GM23338 (cell line): ENCODE measurements at regions not wholly inside any gene's neighbourhood (a gene's known extent, or its start where the extent isn't known, plus 50 kb on each side); places are given as distances from the start of the nearest gene placed in this dataset.
A peak's percentile ranks its signal among the peaks of the same experiment; 100 is the strongest.

Experiments used
- ATAC-seq: fragments of 200-7000 bp; cut with Tn5 transposase; 3 replicates; pipeline ENCODE4 v1.9.1; 2020
- DNase-seq: peaks from one replicate; pipeline ENCODE4 v3.0.0-alpha.2; 2015; ENCODE audit warnings: low spot score
- H2AFZ ChIP-seq: fragments of 200-600 bp; sonication (generic); 2 replicates; pipeline ENCODE4 v1.8.0; 2016; ENCODE audit warnings: antibody characterized with exemption, mild to moderate bottlenecking, moderate library complexity
- H3F3A ChIP-seq: fragments of 200-600 bp; sonication (generic); replicated peaks from 2 replicates; pipeline ENCODE4 v1.8.0; 2017; ENCODE audit warnings: antibody characterized with exemption, mixed run types, low read depth
- H3K27ac ChIP-seq: fragments of 200-600 bp; sonication (generic); 2 replicates; pipeline ENCODE4 v1.6.1; 2016; ENCODE audit warnings: low read depth
- H3K27me3 ChIP-seq: fragments of 200-600 bp; sonication (generic); 2 replicates; pipeline ENCODE4 v1.8.0; 2016; ENCODE audit warnings: mild to moderate bottlenecking, mixed run types, moderate library complexity; ENCODE audit not compliant: insufficient read depth
- H3K36me3 ChIP-seq: fragments of 200-600 bp; sonication (generic); 2 replicates; pipeline ENCODE4 v1.8.0; 2016; ENCODE audit warnings: mild to moderate bottlenecking; ENCODE audit not compliant: insufficient read depth
- H3K4me1 ChIP-seq: fragments of 200-600 bp; sonication (generic); 2 replicates; pipeline ENCODE4 v1.8.0; 2016; ENCODE audit warnings: mild to moderate bottlenecking, moderate library complexity; ENCODE audit not compliant: insufficient read depth
- H3K4me2 ChIP-seq: fragments of 200-600 bp; sonication (generic); 2 replicates; pipeline ENCODE4 v1.7.1; 2017; ENCODE audit warnings: mixed run types
- H3K4me3 ChIP-seq: fragments of 200-600 bp; sonication (generic); 2 replicates; pipeline ENCODE4 v1.6.1; 2016; ENCODE audit warnings: mixed run types
- H3K79me2 ChIP-seq: fragments of 200-600 bp; sonication (generic); replicated peaks from 2 replicates; pipeline ENCODE4 v1.8.0; 2017; ENCODE audit warnings: mild to moderate bottlenecking; ENCODE audit not compliant: insufficient read depth
- H3K9me2 ChIP-seq: fragments of 200-600 bp; sonication (generic); 2 replicates; pipeline ENCODE4 v1.8.0; 2017; ENCODE audit not compliant: insufficient read depth
- H4K20me1 ChIP-seq: fragments of 200-600 bp; sonication (generic); replicated peaks from 2 replicates; pipeline ENCODE4 v1.8.0; 2017; ENCODE audit warnings: mild to moderate bottlenecking; ENCODE audit not compliant: insufficient read depth
- H3K27ac Mint-ChIP-seq: 2 replicates; pipeline ENCODE4 v1.8.0; 2020; ENCODE audit warnings: inconsistent platforms, mild to moderate bottlenecking, moderate library complexity, mixed read lengths
- H3K27me3 Mint-ChIP-seq: 3 replicates; pipeline ENCODE4 v1.8.0; 2022; ENCODE audit warnings: low read depth, mild to moderate bottlenecking, moderate library complexity, mixed read lengths, inconsistent platforms; ENCODE audit not compliant: insufficient read depth, poor library complexity
- H3K36me3 Mint-ChIP-seq: 3 replicates; pipeline ENCODE4 v1.8.0; 2021; ENCODE audit warnings: low read depth, mild to moderate bottlenecking, inconsistent platforms, moderate library complexity, mixed read lengths
- H3K4me1 Mint-ChIP-seq: 3 replicates; pipeline ENCODE4 v1.8.0; 2020; ENCODE audit warnings: mild to moderate bottlenecking, inconsistent platforms, mixed read lengths
- H3K4me3 Mint-ChIP-seq: 3 replicates; pipeline ENCODE4 v1.8.0; 2021; ENCODE audit warnings: moderate library complexity, mild to moderate bottlenecking, inconsistent platforms, mixed read lengths
- H3K9me3 Mint-ChIP-seq: 3 replicates; pipeline ENCODE4 v1.8.0; 2020; ENCODE audit warnings: moderate library complexity, mild to moderate bottlenecking, inconsistent platforms, mixed read lengths
- CREB1 ChIP-seq: fragments of 250-450 bp; sonication (Bioruptor Pico); IDR thresholded peaks from 2 replicates; pipeline ENCODE4 v1.5.0; 2020; ENCODE audit warnings: low read depth, mild to moderate bottlenecking, moderate library complexity
- CTCF ChIP-seq, 2 experiments: fragments of 200-600 bp in 1 of 2; sonication (generic) in 1 of 2; conservative IDR thresholded peaks; 2 replicates each; pipeline versions ENCODE4 v1.5.1 to v1.6.1; 2016 to 2017; ENCODE audit warnings: antibody characterized with exemption in 2 of 2, low read depth in 2 of 2, mild to moderate bottlenecking in 2 of 2, moderate library complexity in 1 of 2
- ETS1 ChIP-seq: IDR thresholded peaks from 2 replicates; pipeline ENCODE4 v1.6.1; 2016; ENCODE audit warnings: antibody characterized with exemption
- EZH2 ChIP-seq: fragments of 200-600 bp; sonication (generic); IDR thresholded peaks from one replicate; pipeline ENCODE4 v1.8.0; 2017; ENCODE audit warnings: antibody characterized with exemption, mild to moderate bottlenecking, low read depth; ENCODE audit not compliant: unreplicated experiment
- EZH2phosphoT487 ChIP-seq: fragments of 200-600 bp; sonication (generic); IDR thresholded peaks from one replicate; pipeline ENCODE4 v1.8.1; 2018; ENCODE audit warnings: antibody characterized with exemption; ENCODE audit not compliant: unreplicated experiment
- JUNB ChIP-seq: IDR thresholded peaks from one replicate; pipeline ENCODE4 v1.6.1; 2016; ENCODE audit warnings: antibody characterized with exemption; ENCODE audit not compliant: unreplicated experiment
- POLR2AphosphoS5 ChIP-seq: IDR thresholded peaks from 2 replicates; pipeline ENCODE4 v1.6.1; 2016; ENCODE audit warnings: antibody characterized with exemption, low read depth
- REST ChIP-seq: IDR thresholded peaks from one replicate; pipeline ENCODE4 v1.6.1; 2018; ENCODE audit warnings: antibody characterized with exemption; ENCODE audit not compliant: unreplicated experiment
- STAT1 ChIP-seq: IDR thresholded peaks from one replicate; pipeline ENCODE4 v1.6.1; 2016; ENCODE audit warnings: antibody characterized with exemption; ENCODE audit not compliant: unreplicated experiment
- ZNF114 ChIP-seq: fragments of 250-450 bp; sonication (Bioruptor Pico); IDR thresholded peaks from 2 replicates; pipeline ENCODE4 v1.5.0; 2020; ENCODE audit warnings: mild to moderate bottlenecking, moderate library complexity

GRCh38 chr13:70311191-70311590 is 202.9 kb upstream of the KLHL1 start (continued):
- TF ChIP-seq ZNF114, result no peak
- TF ChIP-seq JUNB, result no peak
- no peak for TF ChIP-seq CTCF (conservative IDR thresholded peaks at IDR 0.05; ENCODE audit: low read depth in 2 of 2)
- TF ChIP-seq STAT1, result no peak
- no peak for TF ChIP-seq REST
- no peak for TF ChIP-seq ETS1
- TF ChIP-seq CREB1 (CRISPR knock-in tag), result no peak
- TF ChIP-seq EZH2phosphoT487, result no peak
- TF ChIP-seq EZH2, result no peak
- no peak for TF ChIP-seq POLR2AphosphoS5

GRCh38 chr13:70310396-70311119 is 202.3 kb upstream of the KLHL1 start:
- Histone ChIP-seq H3K36me3 (no peaks in the 10 kb centered on the region), H3K27ac (no peak overlapping the region), H3F3A (no peaks in the 10 kb centered on the region), H3K9me2 (no peaks in the 10 kb centered on the region), H3K4me2 (no peak overlapping the region), H3K4me3 (no peak overlapping the region), H2AFZ (peak overlapping the region; percentile 66; the same call in 1 of the 2 replicates), H4K20me1 (no peaks in the 10 kb centered on the region), H3K79me2 (no peaks in the 10 kb centered on the region), H3K27me3 (no peaks in the 10 kb centered on the region), H3K4me1 (no peaks in the 10 kb centered on the region)
- ATAC-seq (peak; percentile 86), DNase-seq (peak; percentile 79)
- TF ChIP-seq CTCF (conservative IDR thresholded peaks at IDR 0.05; ENCODE audit: low read depth in 2 of 2) (peak; percentile 63 to 70), POLR2AphosphoS5 (no peak)
- Mint-ChIP-seq H3K4me3 (no peak overlapping the region), H3K27ac (no peak overlapping the region), H3K9me3 (no peaks in the 10 kb centered on the region), H3K36me3 (no peaks in the 10 kb centered on the region), H3K4me1 (no peaks in the 10 kb centered on the region), H3K27me3 (no peaks in the 10 kb centered on the region)
